HEK293 (cell line): ENCODE measurements at regions not wholly inside any gene's neighbourhood (a gene's known extent, or its start where the extent isn't known, plus 50 kb on each side); places are given as distances from the start of the nearest gene placed in this dataset.
"Not testable (repeated sequence)": the region's sequence is repeated elsewhere in the genome, so short reads cannot be mapped to it uniquely, and the experiment has no call there.

ENCODE experiments used
- CTCF ChIA-PET: fragments of 350-600 bp; formaldehyde crosslinking; extraction: SDS; loops from one replicate; lab custom pipeline; 2021; ENCODE audit warnings: antibody characterized with exemption; lab: Yijun Ruan, JAX
- POLR2A ChIA-PET: fragments of 300-600 bp; formaldehyde crosslinking; extraction: SDS; loops from one replicate; lab custom pipeline; 2020; ENCODE audit warnings: antibody characterized with exemption, inconsistent platforms; lab: Yijun Ruan, JAX
- H3K27ac ChIP-seq: fragments of 200-500 bp; sonication (Bioruptor generic); 2 replicates; pipeline ENCODE4 v1.5.1; 2014; ENCODE audit warnings: low read depth, low read length, control low read depth, inconsistent platforms; ENCODE audit errors: extremely low read depth
- H3K36me3 ChIP-seq, 2 experiments: fragments of 200-500 bp in 1 of 2; sonication (Bioruptor generic) in 1 of 2; 1 replicate in 1 of 2; 2 replicates in 1 of 2; pipeline ENCODE4 v1.5.1; 2014 to 2017; ENCODE audit warnings: inconsistent platforms in 2 of 2, low read length in 2 of 2; ENCODE audit not compliant: control insufficient read depth in 2 of 2, insufficient read depth in 1 of 2
- H3K4me1 ChIP-seq: fragments of 200-500 bp; sonication (Bioruptor generic); 2 replicates; pipeline ENCODE4 v1.5.1; 2014; ENCODE audit warnings: mild to moderate bottlenecking, low read length, inconsistent platforms; ENCODE audit not compliant: control insufficient read depth, insufficient read depth
- H3K4me3 ChIP-seq: 2 replicates; pipeline ENCODE4 v1.5.1; 2011; ENCODE audit warnings: low read depth, mild to moderate bottlenecking, control low read depth, low read length, moderate library complexity
- H3K9me3 ChIP-seq: fragments of 200-500 bp; sonication (Bioruptor generic); 2 replicates; pipeline ENCODE4 v1.5.1; 2014; ENCODE audit warnings: low read depth, low read length, inconsistent platforms; ENCODE audit not compliant: control insufficient read depth, insufficient read depth
- GLI4 ChIP-seq: fragments of 450-650 bp; formaldehyde crosslinking; IDR thresholded peaks from 2 replicates; pipeline ENCODE4 v1.5.1; 2016; ENCODE audit warnings: missing biosample characterization, missing genetic modification characterization
- MEIS1 ChIP-seq: sonication (generic); formaldehyde crosslinking; IDR thresholded peaks from 2 replicates; pipeline ENCODE4 v1.8.1; 2022; ENCODE audit warnings: missing genetic modification reagents, mild to moderate bottlenecking, borderline replicate concordance
- OVOL3 ChIP-seq: fragments of 450-650 bp; formaldehyde crosslinking; IDR thresholded peaks from 2 replicates; pipeline ENCODE4 v1.5.1; 2016; ENCODE audit warnings: missing biosample characterization, missing genetic modification characterization
- REPIN1 ChIP-seq: fragments of 450-650 bp; formaldehyde crosslinking; IDR thresholded peaks from 2 replicates; pipeline ENCODE4 v1.5.1; 2017; ENCODE audit warnings: missing biosample characterization, missing genetic modification characterization, low read depth
- SCRT2 ChIP-seq: fragments of 450-650 bp; formaldehyde crosslinking; IDR thresholded peaks from 2 replicates; pipeline ENCODE4 v1.5.1; 2016; ENCODE audit warnings: missing biosample characterization, missing genetic modification characterization
- ZFP3 ChIP-seq: fragments of 450-650 bp; formaldehyde crosslinking; IDR thresholded peaks from 2 replicates; pipeline ENCODE4 v1.5.1; 2016; ENCODE audit warnings: low read depth, missing biosample characterization, missing genetic modification characterization
- ZFP69B ChIP-seq: fragments of 450-650 bp; formaldehyde crosslinking; IDR thresholded peaks from 2 replicates; pipeline ENCODE4 v1.5.1; 2016; ENCODE audit warnings: missing biosample characterization, missing genetic modification characterization
- ZNF10 ChIP-seq: fragments of 450-650 bp; formaldehyde crosslinking; IDR thresholded peaks from 2 replicates; pipeline ENCODE4 v1.5.1; 2017; ENCODE audit warnings: missing biosample characterization, missing genetic modification characterization
- ZNF146 ChIP-seq: fragments of 450-650 bp; formaldehyde crosslinking; IDR thresholded peaks from 2 replicates; pipeline ENCODE4 v1.5.1; 2016; ENCODE audit warnings: missing biosample characterization, missing genetic modification characterization
- ZNF155 ChIP-seq: fragments of 450-650 bp; formaldehyde crosslinking; IDR thresholded peaks from 2 replicates; pipeline ENCODE4 v1.5.1; 2016; ENCODE audit warnings: missing biosample characterization, missing genetic modification characterization
- ZNF223 ChIP-seq: fragments of 450-650 bp; formaldehyde crosslinking; IDR thresholded peaks from 2 replicates; pipeline ENCODE4 v1.5.1; 2016; ENCODE audit warnings: missing biosample characterization, missing genetic modification characterization
- ZNF324 ChIP-seq: fragments of 450-650 bp; formaldehyde crosslinking; IDR thresholded peaks from 2 replicates; pipeline ENCODE4 v1.5.1; 2016; ENCODE audit warnings: missing biosample characterization, missing genetic modification characterization
- ZNF335 ChIP-seq: fragments of 450-650 bp; formaldehyde crosslinking; conservative IDR thresholded peaks from 2 replicates; pipeline ENCODE4 v1.5.1; 2016; ENCODE audit warnings: missing biosample characterization, missing genetic modification characterization
- ZNF350 ChIP-seq: fragments of 450-650 bp; formaldehyde crosslinking; IDR thresholded peaks from 2 replicates; pipeline ENCODE4 v1.5.0; 2017; ENCODE audit warnings: missing biosample characterization, mild to moderate bottlenecking, missing genetic modification characterization
- ZNF785 ChIP-seq: fragments of 450-650 bp; formaldehyde crosslinking; IDR thresholded peaks from 2 replicates; pipeline ENCODE4 v1.5.1; 2016; ENCODE audit warnings: missing biosample characterization, missing genetic modification characterization
- ZSCAN23 ChIP-seq: fragments of 450-650 bp; formaldehyde crosslinking; IDR thresholded peaks from 2 replicates; pipeline ENCODE4 v1.5.1; 2016; ENCODE audit warnings: missing biosample characterization, missing genetic modification characterization
- TF ChIP-seq, protein P1 (sequence below): sonication (generic); formaldehyde crosslinking; IDR thresholded peaks from 2 replicates; pipeline ENCODE4 v1.8.1; 2022; ENCODE audit warnings: mild to moderate bottlenecking, moderate library complexity, missing genetic modification reagents
- TF ChIP-seq, protein P2 (sequence below): fragments of 450-650 bp; formaldehyde crosslinking; conservative IDR thresholded peaks from 2 replicates; pipeline ENCODE4 v1.5.1; 2016; ENCODE audit warnings: low read depth, missing biosample characterization, missing genetic modification characterization
- TF ChIP-seq, protein P3 (sequence below): fragments of 450-650 bp; formaldehyde crosslinking; IDR thresholded peaks from 2 replicates; pipeline ENCODE4 v1.5.1; 2016; ENCODE audit warnings: missing biosample characterization, missing genetic modification characterization

DNA sequence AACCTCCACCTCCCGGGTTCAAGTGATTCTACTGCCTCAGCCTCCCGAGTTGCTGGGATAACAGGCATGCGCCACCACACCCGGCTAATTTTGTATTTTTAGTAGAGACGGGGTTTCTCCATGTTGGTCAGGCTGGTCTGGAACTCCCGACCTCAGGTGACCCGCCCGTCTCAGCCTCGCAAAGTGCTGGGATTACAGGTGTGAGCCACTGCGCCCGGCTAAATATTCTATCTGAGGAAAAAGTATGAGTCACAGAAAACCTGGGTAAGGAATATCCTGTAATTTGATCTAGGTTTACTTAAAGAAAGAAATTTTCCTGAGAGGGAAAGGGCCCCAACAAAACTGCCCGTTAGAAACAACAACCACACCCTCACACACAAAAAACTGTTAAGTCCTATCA is 776.2 kb upstream of the NCAM2 start:
- POLR2A ChIA-PET, H3K9me3 ChIP-seq: not testable (repeated sequence)

DNA sequence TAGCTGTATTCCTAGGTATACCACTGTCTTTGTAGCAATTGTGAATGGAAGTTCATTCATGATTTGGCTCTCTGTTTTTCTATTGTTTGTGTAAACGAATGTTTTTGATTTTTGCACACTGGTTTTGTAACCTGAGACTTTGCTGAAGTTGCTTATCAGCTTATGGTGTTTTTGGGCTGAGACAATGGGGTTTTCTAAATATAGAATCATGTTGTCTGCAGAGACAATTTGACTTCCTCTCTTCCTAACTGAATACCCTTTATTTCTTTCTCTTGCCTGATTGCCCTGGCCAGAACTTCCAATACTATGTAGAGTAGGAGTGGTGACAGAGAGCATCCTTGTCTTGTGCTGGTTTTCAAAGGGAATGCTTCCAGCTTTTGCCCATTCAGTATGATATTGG is 761.6 kb upstream of the NCAM2 start:
- H3K27ac ChIP-seq, H3K4me1 ChIP-seq, H3K4me3 ChIP-seq, CTCF ChIA-PET, H3K9me3 ChIP-seq, POLR2A ChIA-PET, H3K36me3 ChIP-seq: not testable (repeated sequence)

More for the DNA sequence above, 776.2 kb upstream of the NCAM2 start:
- H3K4me1 ChIP-seq, CTCF ChIA-PET, H3K27ac ChIP-seq, H3K4me3 ChIP-seq, H3K36me3 ChIP-seq: not testable (repeated sequence)

DNA sequence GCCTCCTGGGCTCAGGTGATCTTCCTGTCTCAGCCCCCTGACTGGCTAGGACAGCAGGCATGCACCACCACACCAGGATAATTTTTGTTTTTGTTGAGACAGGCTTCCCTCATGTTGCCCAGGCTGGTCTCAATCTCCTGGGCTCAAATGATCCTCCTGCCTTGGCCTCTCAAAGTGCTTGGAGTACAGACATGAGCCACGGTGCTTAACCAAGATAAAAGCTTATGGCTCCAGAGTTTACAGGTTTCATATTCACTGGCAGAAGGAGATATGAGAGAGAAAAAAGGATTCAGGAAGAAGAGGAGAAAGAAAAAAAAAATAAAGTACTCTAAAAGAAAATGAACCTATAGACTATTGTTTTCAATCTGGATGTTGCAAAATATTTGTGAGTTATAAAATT is 748.8 kb upstream of the NCAM2 start:
- H3K4me1 ChIP-seq, result no peaks in the 10 kb centered on the region
- ChIA-PET CTCF (no interaction called here), POLR2A (no interaction called here)
- H3K4me3 ChIP-seq, result no peak overlapping the region
- H3K27ac ChIP-seq, result no peak overlapping the region
- no peaks in the 10 kb centered on the region for H3K36me3 ChIP-seq
- H3K9me3 ChIP-seq, result no peaks in the 10 kb centered on the region; the same call in 1 of the 2 replicates
- no peak for TF ChIP-seq ZNF223 (tag by site-specific recombination)
- TF ChIP-seq, protein P1, sequence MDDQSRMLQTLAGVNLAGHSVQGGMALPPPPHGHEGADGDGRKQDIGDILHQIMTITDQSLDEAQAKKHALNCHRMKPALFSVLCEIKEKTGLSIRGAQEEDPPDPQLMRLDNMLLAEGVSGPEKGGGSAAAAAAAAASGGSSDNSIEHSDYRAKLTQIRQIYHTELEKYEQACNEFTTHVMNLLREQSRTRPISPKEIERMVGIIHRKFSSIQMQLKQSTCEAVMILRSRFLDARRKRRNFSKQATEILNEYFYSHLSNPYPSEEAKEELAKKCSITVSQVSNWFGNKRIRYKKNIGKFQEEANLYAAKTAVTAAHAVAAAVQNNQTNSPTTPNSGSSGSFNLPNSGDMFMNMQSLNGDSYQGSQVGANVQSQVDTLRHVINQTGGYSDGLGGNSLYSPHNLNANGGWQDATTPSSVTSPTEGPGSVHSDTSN, result no peak
- no peak for TF ChIP-seq ZNF335 (tag by site-specific recombination)
- TF ChIP-seq GLI4 (tag by site-specific recombination), result no peak
- no peak for TF ChIP-seq ZNF146 (tag by site-specific recombination)
- TF ChIP-seq ZNF155 (tag by site-specific recombination), result no peak
- no peak for TF ChIP-seq REPIN1
- no peak for TF ChIP-seq ZSCAN23 (tag by site-specific recombination)
- no peak for TF ChIP-seq ZNF324
- TF ChIP-seq OVOL3, result no peak
- no peak for TF ChIP-seq ZFP69B
- TF ChIP-seq, protein P2, sequence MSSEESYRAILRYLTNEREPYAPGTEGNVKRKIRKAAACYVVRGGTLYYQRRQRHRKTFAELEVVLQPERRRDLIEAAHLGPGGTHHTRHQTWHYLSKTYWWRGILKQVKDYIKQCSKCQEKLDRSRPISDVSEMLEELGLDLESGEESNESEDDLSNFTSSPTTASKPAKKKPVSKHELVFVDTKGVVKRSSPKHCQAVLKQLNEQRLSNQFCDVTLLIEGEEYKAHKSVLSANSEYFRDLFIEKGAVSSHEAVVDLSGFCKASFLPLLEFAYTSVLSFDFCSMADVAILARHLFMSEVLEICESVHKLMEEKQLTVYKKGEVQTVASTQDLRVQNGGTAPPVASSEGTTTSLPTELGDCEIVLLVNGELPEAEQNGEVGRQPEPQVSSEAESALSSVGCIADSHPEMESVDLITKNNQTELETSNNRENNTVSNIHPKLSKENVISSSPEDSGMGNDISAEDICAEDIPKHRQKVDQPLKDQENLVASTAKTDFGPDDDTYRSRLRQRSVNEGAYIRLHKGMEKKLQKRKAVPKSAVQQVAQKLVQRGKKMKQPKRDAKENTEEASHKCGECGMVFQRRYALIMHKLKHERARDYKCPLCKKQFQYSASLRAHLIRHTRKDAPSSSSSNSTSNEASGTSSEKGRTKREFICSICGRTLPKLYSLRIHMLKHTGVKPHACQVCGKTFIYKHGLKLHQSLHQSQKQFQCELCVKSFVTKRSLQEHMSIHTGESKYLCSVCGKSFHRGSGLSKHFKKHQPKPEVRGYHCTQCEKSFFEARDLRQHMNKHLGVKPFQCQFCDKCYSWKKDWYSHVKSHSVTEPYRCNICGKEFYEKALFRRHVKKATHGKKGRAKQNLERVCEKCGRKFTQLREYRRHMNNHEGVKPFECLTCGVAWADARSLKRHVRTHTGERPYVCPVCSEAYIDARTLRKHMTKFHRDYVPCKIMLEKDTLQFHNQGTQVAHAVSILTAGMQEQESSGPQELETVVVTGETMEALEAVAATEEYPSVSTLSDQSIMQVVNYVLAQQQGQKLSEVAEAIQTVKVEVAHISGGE (tag by site-specific recombination), result no peak
- TF ChIP-seq, protein P3, sequence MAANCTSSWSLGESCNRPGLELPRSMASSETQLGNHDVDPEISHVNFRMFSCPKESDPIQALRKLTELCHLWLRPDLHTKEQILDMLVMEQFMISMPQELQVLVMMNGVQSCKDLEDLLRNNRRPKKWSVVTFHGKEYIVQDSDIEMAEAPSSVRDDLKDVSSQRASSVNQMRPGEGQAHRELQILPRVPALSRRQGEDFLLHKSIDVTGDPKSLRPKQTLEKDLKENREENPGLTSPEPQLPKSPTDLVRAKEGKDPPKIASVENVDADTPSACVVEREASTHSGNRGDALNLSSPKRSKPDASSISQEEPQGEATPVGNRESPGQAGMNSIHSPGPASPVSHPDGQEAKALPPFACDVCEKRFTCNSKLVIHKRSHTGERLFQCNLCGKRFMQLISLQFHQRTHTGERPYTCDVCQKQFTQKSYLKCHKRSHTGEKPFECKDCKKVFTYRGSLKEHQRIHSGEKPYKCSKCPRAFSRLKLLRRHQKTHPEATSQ (tag by site-specific recombination), result no peak
- no peak for TF ChIP-seq ZNF10 (tag by site-specific recombination)
- no peak for TF ChIP-seq ZNF785 (tag by site-specific recombination)
- no peak for TF ChIP-seq ZNF350 (tag by site-specific recombination)
- no peak for TF ChIP-seq MEIS1 (CRISPR knock-in tag)
- no peak for TF ChIP-seq ZFP3
- no peak for TF ChIP-seq SCRT2
